ENCODE measurements at regions not wholly inside any gene's neighbourhood (a gene's known extent, or its start where the extent isn't known, plus 50 kb on each side); places are given as distances from the start of the nearest gene placed in this dataset.

GRCh38 chr20:17042122-17042521 is 184.7 kb upstream of the PCSK2 start:
- no peaks in the 10 kb centered on the region for H3K9me3 ChIP-seq (ENCODE audit: low read depth, low read length)
- H3K36me3 ChIP-seq (ENCODE audit: insufficient read depth, low read length): no peaks in the 10 kb centered on the region
- no peaks in the 10 kb centered on the region for H4K20me1 ChIP-seq (ENCODE audit: insufficient read depth, low read length)
- DNase-seq (ENCODE audit: insufficient read length, low spot score, missing footprints): no peak
- TF ChIP-seq, protein P1, sequence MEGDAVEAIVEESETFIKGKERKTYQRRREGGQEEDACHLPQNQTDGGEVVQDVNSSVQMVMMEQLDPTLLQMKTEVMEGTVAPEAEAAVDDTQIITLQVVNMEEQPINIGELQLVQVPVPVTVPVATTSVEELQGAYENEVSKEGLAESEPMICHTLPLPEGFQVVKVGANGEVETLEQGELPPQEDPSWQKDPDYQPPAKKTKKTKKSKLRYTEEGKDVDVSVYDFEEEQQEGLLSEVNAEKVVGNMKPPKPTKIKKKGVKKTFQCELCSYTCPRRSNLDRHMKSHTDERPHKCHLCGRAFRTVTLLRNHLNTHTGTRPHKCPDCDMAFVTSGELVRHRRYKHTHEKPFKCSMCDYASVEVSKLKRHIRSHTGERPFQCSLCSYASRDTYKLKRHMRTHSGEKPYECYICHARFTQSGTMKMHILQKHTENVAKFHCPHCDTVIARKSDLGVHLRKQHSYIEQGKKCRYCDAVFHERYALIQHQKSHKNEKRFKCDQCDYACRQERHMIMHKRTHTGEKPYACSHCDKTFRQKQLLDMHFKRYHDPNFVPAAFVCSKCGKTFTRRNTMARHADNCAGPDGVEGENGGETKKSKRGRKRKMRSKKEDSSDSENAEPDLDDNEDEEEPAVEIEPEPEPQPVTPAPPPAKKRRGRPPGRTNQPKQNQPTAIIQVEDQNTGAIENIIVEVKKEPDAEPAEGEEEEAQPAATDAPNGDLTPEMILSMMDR (IDR thresholded peaks at IDR 0.05; ENCODE audit: extremely low read depth, low read depth, low read length): no peak
- H3K4me1 ChIP-seq (ENCODE audit: insufficient read depth, low read length): no peaks in the 10 kb centered on the region
- H3K4me2 ChIP-seq (ENCODE audit: insufficient read depth, low read length): no peak overlapping the region
- no peak overlapping the region for H3K27ac ChIP-seq (ENCODE audit: low read depth, low read length)
- H3K79me2 ChIP-seq (ENCODE audit: insufficient read depth, low read length): no peaks in the 10 kb centered on the region
- H3K27me3 ChIP-seq (ENCODE audit: insufficient read depth, low read length): no peaks in the 10 kb centered on the region
- no peak overlapping the region for H2AFZ ChIP-seq (ENCODE audit: low read length)
- H3K4me3 ChIP-seq (ENCODE audit: insufficient read depth, low read length): no peak overlapping the region

- no peak overlapping the region for H3K27ac ChIP-seq (ENCODE audit: low read depth, low read length)
- no peak for DNase-seq (ENCODE audit: insufficient read length, low spot score, missing footprints)
- H3K36me3 ChIP-seq (ENCODE audit: insufficient read depth, low read length): no peaks in the 10 kb centered on the region
- TF ChIP-seq, protein P1 (IDR thresholded peaks at IDR 0.05; ENCODE audit: extremely low read depth, low read depth, low read length): no peak
- no peak overlapping the region for H3K4me3 ChIP-seq (ENCODE audit: insufficient read depth, low read length)
- H3K4me1 ChIP-seq (ENCODE audit: insufficient read depth, low read length): no peaks in the 10 kb centered on the region
- no peak overlapping the region for H3K4me2 ChIP-seq (ENCODE audit: insufficient read depth, low read length)
- no peaks in the 10 kb centered on the region for H3K9me3 ChIP-seq (ENCODE audit: low read depth, low read length)
- no peaks in the 10 kb centered on the region for H3K79me2 ChIP-seq (ENCODE audit: insufficient read depth, low read length)
- no peak overlapping the region for H2AFZ ChIP-seq (ENCODE audit: low read length)
- H3K27me3 ChIP-seq (ENCODE audit: insufficient read depth, low read length): no peaks in the 10 kb centered on the region
- H4K20me1 ChIP-seq (ENCODE audit: insufficient read depth, low read length): no peaks in the 10 kb centered on the region
Measured at GRCh38 chr20:17043323-17043722, 183.5 kb upstream of the PCSK2 start.

DNA sequence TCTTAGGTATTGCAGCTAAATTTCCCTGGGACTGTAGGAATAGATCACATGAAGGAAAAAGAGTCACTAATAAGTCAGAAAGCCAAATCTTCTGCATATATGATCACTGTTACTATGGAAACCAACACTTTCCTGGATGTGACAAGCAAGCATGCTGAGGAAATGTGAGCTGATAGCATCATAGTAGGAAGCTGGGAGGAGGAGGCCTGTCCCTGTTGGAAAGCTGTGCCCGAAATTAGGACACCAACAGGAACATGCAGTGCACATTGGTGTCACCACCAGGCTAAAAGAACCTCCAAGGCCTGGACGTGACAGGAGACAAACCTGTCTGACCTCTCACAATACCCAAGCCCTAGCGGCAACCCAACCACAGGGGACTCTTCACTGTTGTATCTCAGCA is 181.9 kb upstream of the PCSK2 start:
- Histone ChIP-seq H3K4me2 (ENCODE audit: insufficient read depth, low read length) (no peak overlapping the region), H3K4me1 (ENCODE audit: insufficient read depth, low read length) (no peaks in the 10 kb centered on the region), H3K9me3 (ENCODE audit: low read depth, low read length) (no peaks in the 10 kb centered on the region), H3K27me3 (ENCODE audit: insufficient read depth, low read length) (no peaks in the 10 kb centered on the region), H3K4me3 (ENCODE audit: insufficient read depth, low read length) (no peak overlapping the region), H3K79me2 (ENCODE audit: insufficient read depth, low read length) (no peaks in the 10 kb centered on the region), H3K27ac (ENCODE audit: low read depth, low read length) (no peak overlapping the region), H2AFZ (ENCODE audit: low read length) (no peak overlapping the region), H4K20me1 (ENCODE audit: insufficient read depth, low read length) (no peaks in the 10 kb centered on the region), H3K36me3 (ENCODE audit: insufficient read depth, low read length) (no peaks in the 10 kb centered on the region)
- DNase-seq (ENCODE audit: insufficient read length, low spot score, missing footprints): no peak
- TF ChIP-seq, protein P1 (IDR thresholded peaks at IDR 0.05; ENCODE audit: extremely low read depth, low read depth, low read length): no peak

GRCh38 chr20:17059465-17059864 is 167.4 kb upstream of the PCSK2 start:
- H2AFZ ChIP-seq (ENCODE audit: low read length): no peak overlapping the region
- H3K4me2 ChIP-seq (ENCODE audit: insufficient read depth, low read length): no peak overlapping the region
- no peaks in the 10 kb centered on the region for H3K79me2 ChIP-seq (ENCODE audit: insufficient read depth, low read length)
- no peak overlapping the region for H3K4me3 ChIP-seq (ENCODE audit: insufficient read depth, low read length)
- no peaks in the 10 kb centered on the region for H3K36me3 ChIP-seq (ENCODE audit: insufficient read depth, low read length)
- no peak for DNase-seq (ENCODE audit: insufficient read length, low spot score, missing footprints)
- H3K9me3 ChIP-seq (ENCODE audit: low read depth, low read length): no peaks in the 10 kb centered on the region
- H4K20me1 ChIP-seq (ENCODE audit: insufficient read depth, low read length): no peaks in the 10 kb centered on the region
- no peaks in the 10 kb centered on the region for H3K27me3 ChIP-seq (ENCODE audit: insufficient read depth, low read length)
- no peaks in the 10 kb centered on the region for H3K4me1 ChIP-seq (ENCODE audit: insufficient read depth, low read length)
- TF ChIP-seq, protein P1 (IDR thresholded peaks at IDR 0.05; ENCODE audit: extremely low read depth, low read depth, low read length): no peak
- H3K27ac ChIP-seq (ENCODE audit: low read depth, low read length): no peak overlapping the region
